ENCODE measurements at regions not wholly inside any gene's neighbourhood (a gene's known extent, or its start where the extent isn't known, plus 50 kb on each side); places are given as distances from the start of the nearest gene placed in this dataset.

DNA sequence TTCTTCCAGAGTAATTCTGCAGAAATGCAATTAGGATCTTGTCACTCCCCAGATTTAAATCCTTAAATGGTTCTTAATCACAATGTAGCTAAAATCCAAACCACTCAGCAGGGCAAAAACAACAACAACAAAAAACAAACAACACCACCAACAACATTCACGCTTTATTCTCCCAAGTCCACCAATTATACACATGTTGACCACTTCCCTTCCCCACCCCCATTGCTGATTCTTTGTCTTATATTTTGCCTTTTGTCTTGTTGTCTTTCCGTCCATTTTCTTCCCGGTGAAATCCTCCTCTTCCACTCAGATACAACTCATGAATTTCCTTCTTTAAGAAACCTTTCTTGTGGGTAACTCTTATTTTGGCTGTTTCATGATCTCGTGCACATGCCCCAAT lies 902.8 kb downstream of the EPHA4 start:
- TF ChIP-seq CTCF (IDR thresholded peaks at IDR 0.05; ENCODE audit: poor library complexity) = no peak
- TF ChIP-seq EZH2phosphoT487 (IDR thresholded peaks at IDR 0.05; ENCODE audit: low read depth, severe bottlenecking, unreplicated experiment) = no peak
- no peak for TF ChIP-seq EZH2 (IDR thresholded peaks at IDR 0.05; ENCODE audit: borderline replicate concordance)

Measured in hepatocyte (in vitro differentiated cells).